ENCODE measurements at regions not wholly inside any gene's neighbourhood (a gene's known extent, or its start where the extent isn't known, plus 50 kb on each side); places are given as distances from the start of the nearest gene placed in this dataset.

DNA sequence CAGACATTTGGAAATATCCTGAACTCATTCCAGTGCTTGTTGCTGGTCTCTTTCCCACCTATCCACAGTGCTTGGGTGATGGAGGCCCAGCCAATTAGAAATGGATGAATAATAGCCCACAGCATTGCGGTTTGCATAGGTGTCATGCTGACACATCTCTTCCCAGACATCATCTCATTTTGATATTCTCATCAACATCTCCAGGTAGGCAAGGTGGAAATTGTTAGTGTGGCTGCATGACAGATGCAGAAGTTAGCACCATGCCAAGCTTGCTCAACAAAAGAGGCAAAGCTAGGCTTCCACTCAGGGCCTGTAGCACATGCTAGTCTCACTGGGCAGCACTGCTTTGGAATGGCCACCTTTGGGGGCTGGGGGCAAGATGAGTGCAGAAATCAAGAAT lies 1118.9 kb downstream of the VRK1 start:
- no peak for DNase-seq

DNA sequence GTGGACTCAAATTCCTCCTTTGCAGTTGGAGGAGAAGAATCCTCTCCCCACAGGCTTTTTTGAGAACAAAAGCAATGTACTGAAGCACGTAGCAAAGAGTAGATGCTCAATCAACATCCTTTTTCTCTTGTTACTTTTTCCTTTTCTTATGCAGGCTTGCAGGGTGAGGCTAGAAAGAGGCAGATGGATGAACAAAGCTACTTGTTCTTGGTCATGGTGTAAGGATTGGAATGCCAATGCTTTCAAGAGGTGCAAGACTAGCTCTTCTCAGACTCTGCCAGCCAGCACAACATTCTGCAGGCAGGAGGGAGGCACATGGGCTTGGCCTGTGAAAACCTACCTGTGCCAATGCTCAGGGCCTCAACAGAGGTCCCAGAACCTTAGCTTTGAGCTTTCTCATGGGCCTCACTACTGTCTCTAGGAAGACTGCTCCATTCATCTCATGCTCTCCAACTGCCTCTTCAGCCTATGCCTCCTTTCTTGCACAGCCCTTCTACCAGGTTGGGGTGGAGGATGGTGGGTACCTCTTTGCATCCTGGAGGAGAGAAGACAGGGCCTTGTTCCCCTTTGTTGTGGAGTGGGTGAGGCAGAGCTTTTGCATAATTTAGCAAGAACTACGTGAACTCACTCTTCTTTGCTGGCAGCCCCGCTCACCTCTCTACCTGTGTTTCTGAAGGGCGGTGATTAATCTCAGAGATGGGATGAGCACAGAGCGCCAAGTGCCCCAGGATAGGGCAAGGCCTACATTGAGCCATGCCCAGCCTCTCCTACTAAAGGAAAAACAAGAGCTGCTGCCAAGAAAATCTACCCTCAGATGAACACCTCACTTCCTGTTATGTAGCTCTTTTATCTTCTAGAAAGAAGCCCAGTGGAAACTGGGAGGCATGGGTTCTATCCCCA lies 1119.7 kb downstream of the VRK1 start:
- no peak for DNase-seq

DNA sequence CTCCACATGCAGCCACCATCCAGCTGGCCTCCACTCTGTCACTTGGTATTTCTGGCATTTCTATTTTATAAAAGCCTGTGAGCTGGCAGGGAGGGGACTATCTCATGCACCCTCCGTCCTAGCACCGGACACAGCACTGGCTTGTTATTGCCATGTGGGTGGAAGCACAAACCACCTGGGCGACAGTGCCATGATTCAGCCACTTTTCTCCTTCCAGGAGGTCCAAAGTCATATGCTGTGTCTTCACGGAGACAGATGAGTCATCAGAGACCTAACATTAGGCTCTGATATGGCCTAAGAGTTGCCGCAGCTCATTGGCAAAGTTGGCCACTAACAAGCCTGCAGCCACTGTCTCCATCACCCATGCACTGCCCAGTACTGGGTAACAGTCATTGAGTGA lies 1123.0 kb downstream of the VRK1 start:
- DNase-seq = no peak

DNA sequence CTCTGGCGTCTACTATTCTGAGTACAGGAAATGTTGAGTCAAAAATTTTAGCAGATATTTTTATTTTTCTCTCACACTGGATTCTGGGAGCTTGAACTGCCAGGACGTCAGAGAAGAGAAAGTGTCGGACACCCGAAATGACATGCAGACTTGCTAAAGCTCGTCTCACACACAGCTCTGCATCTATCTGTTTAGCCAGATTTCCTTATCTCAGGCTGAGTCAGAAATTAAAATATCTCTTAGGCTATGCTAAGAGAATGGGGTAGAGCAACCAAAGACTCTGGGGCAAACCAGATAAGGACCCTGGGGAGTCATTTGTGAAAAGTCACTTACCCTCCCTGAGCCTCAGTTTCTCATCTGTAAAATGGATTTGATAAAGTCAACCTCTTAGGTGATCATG lies 1124.1 kb downstream of the VRK1 start:
- no peak for DNase-seq

DNA sequence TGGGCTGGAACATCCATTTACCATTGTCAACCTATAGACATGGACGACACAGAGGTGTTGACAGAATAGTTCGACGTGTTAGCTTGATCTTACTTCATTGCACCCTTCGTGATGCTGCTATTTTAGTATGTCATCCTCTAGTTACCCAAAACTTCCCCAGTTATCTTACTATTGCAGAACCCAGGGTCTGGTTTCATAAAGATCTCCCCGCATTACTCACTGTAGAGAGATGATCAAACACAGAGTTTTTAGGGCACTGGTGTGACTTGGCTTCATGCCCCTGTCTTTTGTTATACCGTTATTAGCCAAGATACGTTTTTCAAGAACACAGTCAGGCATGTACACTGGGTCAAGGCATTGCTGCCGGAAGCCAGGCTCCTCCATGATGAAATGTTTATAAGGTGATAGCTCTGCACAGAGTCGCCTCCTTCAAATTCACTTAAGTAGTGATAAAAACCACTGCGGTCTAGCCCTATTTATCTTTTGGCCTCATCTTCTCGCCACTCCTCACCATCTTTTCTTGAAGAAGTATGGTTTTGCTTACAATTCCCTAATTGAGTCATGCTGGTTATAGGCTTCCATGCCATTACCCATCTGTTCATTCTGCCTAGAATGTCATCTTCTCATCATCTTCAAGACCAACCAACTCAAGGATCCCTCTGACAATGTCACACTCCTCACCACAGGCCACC lies 1127.9 kb downstream of the VRK1 start:
- DNase-seq = no peak

DNA sequence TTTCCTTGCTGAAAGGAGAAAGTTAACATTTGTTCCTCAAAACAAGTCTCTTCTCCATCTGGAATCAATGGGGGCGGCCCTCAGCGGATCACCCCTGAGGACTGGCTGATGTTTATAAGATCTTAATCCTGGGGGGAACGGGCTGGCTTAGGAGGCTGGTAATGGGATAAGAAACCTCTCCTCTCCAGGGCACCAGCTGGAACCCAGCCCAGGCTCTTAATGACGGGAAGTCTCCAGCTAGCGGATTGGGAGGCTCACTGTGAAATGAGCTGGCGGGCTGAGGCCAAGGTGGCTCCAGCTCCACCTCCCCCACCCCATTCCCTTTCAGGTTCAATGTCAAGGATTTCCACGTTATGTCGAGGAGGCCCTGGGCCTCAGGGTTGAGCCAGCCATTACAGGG lies 1133.0 kb downstream of the VRK1 start:
- no peak for DNase-seq

DNA sequence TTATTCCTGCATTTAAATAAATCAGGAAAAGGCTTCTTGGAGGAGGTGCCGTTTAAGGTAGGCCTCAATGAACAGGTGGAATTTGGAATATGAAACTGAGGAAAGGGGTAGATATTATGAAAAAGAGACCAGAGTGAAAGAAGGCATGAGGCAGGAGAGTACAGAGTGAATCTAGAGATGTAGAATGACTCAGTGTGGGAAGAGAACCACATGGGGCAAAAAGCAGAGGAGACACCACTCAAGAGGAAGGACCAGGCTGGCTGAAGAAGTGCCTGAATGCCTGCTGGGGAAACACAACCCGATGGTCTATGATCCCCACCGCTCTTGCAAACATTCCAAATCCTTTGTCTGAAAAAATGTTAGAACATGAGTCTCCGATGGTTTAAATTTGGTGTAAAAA lies 1134.1 kb downstream of the VRK1 start:
- DNase-seq = no peak

DNA sequence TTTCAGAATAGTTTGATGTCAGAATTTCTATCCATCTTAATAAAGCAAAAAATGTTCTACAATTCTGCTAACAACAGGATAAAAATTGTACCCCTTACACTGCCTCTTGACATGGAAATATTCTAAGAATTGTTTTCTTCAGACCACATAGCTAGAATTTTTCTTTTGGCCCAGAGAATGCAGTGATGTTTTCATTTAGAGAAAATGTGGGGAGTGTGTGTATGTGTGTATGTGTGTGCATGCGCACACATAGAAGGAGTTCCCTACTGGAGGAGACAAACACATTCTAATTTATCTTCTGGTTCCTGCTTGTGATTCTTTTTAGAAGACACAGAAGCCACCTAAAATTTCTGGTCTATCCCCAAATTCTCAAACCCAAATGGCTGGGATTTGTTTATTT lies 1145.7 kb downstream of the VRK1 start:
- DNase-seq = no peak

DNA sequence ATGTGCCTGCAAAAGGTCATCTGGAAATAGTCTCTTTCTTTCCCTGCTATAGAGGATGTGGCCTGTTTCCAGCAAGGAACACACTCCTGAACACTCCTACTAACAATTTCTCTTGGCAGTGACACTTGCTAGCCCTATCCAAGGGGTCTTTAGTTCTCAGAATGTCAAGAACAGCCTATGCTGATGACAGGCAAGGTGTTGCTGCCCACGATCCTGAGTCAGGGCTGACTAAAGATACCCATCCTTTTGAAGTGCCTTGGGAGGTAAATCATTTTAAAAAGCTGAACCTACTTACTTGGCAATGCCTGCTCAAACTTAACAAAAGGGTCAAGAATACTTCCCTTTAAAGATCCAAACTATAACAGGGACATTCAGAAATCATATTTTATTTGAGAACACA lies 1146.4 kb downstream of the VRK1 start:
- DNase-seq = no peak

DNA sequence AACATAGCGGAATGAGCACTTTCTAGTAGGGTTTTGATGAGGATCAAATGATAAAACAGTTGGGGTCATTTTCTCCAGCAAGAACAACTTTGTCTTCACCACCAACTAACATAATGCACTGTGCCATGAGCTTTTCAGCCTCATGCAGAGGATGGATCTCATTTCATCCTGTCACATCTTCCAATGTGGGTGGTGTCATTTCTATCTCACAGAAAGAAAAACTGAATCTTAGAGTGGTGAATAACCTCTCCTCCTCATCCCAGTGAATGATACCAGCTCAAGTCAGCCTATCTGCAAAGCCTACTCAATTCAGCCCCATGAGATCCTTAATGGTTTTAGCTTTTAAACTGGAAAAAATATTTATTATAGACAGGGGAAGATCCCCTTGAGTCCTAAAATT lies 1147.2 kb downstream of the VRK1 start:
- DNase-seq = no peak

DNA sequence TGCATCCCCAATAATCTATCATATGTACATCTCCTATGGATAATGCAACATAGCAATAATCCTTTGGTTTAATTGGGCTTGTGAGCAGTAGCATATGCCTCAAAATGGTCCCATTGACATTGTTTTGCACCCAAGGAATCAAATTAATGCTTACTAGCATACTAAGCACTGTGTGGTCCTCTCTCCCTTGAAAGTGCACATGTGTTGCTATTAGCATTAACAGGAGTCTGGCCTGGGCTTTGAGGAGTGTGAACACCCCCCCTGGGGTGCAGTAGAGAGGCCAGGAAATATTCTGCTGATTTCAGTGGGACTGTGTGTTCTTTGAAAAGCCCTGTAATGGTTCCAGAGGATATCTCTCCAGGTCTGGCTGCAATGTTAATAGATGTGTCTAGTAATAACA lies 1148.4 kb downstream of the VRK1 start:
- DNase-seq = no peak

DNA sequence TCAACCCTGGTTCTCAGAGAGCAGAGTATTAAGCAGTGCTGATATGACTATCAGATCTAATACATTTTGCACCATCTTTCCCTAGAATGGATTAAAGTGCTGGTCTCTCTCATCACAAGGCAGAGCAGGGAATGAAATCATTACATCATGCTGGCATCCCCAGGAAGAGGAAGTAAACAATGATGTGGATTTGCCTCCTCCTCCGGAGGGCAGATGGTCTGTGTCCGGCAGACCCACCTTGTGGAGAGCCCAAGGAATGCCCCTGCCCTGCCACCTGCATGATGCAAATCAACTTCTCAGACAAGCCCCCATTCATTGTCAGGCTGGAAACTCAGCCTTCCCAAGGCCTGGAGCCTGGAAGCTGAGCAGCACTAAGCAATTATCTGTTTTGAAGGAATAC lies 1149.1 kb downstream of the VRK1 start:
- DNase-seq = no peak

DNA sequence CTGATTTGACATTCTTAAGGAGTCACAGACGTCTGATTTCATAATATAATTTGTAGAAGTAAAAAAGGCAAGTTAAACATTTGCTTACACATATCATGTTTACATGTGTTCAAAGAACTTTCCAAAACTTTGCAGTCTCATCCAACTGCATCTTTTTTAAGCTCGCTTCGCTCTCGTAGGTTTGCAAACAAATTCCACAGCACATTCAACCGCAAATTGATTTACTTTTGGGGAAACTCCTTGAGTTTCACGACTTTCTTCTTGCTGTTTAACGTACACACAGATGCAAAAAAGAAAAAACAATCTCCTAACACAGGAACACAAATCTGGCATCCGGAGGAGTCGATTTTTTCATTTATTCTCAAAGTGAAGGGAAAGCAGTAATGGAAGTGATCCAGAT lies 1149.5 kb downstream of the VRK1 start:
- no peak for DNase-seq

DNA sequence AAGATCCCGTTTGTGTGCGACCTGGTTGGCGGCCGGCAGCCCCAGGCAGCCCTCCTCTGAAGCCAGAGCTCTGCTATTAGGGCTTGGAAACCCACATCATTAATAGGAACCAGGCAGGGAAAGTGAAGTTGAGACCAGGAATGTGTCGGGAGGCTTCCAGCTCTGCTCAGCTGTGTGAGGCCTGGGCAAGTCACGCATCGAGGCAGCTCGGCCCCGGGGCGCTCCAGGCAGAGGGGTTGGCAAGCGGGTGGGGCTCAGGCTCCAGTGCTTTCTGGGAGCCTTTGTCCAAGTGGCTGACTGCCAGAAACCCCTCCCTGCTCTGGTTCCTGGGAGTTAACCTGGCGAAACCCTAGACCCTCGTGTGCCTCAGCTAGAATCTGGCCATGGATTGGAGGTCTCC lies 1151.7 kb downstream of the VRK1 start:
- DNase-seq = no peak

DNA sequence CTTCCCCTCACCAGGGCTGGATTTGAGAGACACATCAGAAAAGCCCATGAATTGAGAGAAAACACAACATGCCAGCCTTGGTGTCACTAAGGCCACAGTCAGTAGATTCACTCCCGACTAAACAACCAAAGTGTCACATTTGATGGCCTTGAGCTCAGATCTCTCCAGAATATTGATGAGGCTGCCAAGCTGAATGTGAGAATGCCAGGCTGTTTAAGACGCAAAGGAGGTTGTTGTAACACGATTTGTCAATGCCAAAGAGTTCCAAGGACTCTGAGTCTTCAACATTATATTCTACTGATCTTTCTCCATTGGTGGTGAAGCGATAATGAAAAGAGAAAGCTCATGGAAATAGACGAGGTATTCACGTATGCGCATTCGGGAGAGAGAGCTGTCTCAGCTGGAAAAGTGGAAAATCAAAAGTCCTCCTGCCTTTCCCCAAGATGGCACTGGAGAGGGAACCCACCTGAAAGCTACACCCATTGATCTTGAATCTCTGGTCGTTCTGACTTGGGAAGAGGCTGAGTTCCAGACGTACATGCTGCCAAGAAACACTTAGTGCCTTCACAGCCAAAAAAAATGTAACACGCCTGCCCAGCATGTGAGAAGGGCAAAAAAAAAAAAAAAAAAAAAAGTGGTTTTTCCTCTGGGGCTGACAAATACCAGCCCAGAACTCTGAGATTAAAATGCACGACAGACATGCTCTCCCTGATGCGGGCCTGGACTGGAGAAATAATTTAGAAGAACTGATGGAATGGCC lies 1159.6 kb downstream of the VRK1 start:
- no peak for DNase-seq

DNA sequence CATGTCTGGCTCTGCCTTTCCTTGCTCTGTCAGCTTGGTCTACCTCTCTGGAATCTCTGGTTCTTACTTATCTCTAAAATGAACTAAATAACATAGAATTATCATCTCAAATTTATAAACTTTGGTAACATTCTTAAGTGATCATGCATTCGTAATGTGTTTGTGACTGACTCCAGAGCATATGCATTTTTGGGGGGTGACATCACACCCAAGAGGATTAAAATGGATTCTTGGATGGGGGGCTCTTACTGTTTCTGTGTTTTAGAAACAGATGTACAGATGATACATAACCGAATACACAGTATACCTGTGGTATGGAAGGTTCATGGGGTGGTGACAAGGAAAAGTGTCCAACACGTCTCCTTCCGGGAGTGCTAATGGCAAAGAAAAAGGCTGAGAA lies 1162.1 kb downstream of the VRK1 start:
- DNase-seq = no peak

DNA sequence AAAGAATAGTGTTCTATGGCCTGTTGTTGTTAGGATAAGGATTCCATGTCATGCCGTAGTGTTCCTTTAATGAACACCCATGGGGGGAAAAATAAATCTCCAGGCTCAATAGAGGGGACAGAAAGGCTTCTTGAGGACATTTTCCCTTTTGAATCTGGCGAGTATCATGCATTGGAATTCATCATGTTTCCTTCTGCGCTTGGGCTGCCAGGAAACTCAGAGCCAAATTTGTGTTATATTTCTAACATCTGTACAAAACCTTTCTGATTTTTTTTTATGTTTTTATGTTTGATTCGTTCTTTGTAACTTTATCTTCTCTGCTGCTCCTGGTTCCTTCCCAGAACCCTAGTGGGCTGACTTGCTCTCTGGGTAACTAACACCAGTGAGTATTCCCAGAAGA lies 1163.3 kb downstream of the VRK1 start:
- DNase-seq = no peak

DNA sequence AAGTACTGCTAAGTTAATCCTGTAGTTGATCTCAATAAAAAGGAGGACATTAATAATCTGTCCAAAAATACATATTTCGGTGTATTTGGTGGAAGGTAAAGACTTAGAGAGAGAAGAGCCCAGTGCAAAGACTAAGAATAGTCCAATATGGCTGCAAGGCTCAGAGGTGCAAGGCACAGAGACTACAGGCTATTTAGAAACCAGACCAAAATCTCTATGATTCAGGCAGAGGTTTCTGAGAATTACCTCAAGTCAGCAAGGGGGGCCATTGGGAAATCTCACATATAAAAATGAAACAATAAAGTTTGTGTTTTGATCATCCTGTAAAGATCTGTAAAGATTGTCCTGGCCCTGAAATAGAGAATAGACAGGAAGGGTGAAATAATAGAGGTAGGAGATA lies 1173.0 kb downstream of the VRK1 start:
- DNase-seq = no peak

DNA sequence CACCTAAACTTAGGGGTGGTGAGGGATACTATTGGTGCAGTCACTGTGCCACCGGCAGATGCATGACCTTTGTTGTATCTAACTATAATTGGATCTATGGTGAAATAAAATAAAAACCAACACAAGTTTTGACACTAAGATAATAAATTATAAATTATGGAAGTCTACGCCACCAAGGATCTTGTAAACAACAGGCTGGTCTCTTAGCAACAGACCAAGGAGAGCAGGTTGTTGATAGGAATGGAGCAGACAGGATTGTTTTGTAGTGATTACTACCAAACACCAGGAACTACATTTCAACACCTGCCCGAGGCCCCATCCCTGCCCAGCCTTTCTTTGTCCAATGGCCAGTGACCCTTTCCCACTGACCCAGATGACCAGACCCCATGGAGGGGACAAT lies 1178.0 kb downstream of the VRK1 start:
- peak; percentile 9 for DNase-seq

DNA sequence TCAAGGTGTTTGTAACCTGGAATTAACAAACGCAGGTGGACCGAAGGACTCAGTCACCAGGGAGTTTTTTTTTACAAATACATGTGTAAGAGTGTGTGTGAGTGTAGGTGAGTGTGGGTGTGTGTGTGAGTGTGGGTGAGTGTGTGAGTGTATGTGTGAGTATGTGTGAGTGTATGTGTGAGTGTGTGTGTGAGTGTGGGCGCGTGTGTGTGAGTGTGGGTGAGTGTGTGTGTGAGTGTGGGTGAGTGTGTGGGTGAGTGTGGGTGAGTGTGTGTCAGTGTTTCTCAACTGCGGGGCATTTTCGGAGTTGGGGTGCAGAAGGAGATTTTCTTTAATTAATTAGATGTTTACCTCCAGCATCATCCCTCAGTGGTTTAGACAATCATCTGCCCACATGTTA lies 1178.8 kb downstream of the VRK1 start:
- DNase-seq = no peak

DNA sequence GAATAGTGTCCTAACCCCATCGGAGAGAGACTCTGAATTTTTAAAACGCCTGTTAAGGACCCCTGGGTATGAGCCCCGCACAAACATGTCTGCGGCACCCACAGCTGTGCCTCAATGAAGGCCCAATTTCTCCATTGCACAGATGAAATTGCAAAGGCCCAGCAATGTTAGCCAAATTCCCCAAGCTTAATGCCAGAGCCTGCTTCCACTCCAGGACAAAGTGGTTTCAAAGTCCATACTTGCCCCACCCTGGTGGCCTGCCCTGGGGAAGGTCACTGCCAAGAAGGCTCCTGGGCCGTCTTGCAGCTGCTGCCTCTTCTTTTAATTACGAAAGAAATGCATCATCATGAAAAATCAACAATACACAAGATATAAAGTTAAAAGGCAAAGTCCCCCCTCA lies 1179.7 kb downstream of the VRK1 start:
- DNase-seq = no peak

DNA sequence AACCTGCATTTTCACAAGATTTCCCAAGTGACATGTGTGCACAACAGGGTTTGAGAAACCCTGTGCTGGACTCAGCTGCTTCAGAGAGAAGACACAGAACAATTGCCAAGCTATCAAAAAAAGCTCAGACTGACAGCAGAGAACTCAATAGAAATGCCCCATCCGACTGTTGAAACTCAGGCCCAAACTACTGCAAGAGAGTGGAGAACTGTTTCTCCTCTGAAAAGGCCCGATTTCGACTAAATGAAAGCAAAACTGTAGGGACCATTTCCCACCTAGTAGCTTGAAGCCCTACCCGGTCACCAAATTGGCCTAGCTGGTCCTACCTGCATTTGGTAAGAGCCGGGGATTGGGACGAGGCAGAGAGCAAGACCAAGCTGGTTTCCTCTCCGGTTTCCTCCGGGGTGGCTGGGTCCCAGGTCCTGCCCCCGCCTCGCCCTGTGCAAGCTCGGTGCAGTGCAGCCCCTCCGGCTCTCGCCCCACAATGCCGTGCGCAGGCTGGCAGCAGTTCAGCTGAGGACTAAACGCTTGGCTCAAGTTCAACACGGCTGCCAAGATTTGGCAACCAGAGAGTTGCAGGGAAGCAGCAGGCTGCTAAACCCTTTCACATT lies 1180.6 kb downstream of the VRK1 start:
- DNase-seq = peak; percentile 99

DNA sequence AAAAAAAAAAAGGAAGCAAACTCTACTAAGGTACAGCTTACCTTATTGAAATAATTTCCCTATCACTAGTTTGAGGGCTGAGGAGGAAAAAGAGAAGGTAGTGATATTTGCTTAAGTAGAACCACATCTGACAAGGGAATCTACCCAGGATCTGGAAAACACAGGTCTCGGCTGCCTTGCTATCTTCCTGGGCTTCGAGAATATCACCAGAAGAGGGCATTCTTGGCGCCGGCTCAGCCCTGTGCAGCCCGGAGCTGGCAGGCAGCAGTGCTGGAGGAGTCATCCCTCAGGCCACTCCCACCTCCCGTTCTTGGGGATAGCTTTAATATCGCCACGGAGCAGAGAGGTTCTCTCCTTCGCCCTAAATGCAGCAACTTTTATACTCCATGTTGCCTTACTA lies 1181.2 kb downstream of the VRK1 start:
- peak; percentile 97 for DNase-seq
